Bronchial epithelial cell (primary cell): ENCODE measurements at regions not wholly inside any gene's neighbourhood (a gene's known extent, or its start where the extent isn't known, plus 50 kb on each side); places are given as distances from the start of the nearest gene placed in this dataset.
A peak's percentile ranks its signal among the peaks of the same experiment; 100 is the strongest.

Source experiments
- DNase-seq: peaks from one replicate; pipeline ENCODE4 v3.0.0-alpha.2; 2010; ENCODE audit warnings: low read depth
- FAIRE-seq: peaks from 2 replicates; lab custom pipeline; 2011; peaks lifted over from hg19 to GRCh38; lab: Jason Lieb, UNC
- H3K27me3 ChIP-seq: 2 replicates; pipeline ENCODE4 v1.5.1; 2011; ENCODE audit warnings: low read length; ENCODE audit not compliant: control insufficient read depth, insufficient read depth
- H3K36me3 ChIP-seq: 2 replicates; pipeline ENCODE4 v1.5.1; 2011; ENCODE audit warnings: low read length; ENCODE audit not compliant: control insufficient read depth, insufficient read depth
- H3K4me3 ChIP-seq: 2 replicates; pipeline ENCODE4 v1.5.1; 2011; ENCODE audit warnings: mild to moderate bottlenecking, low read depth, low read length, control low read depth
- TF ChIP-seq, protein P1 (sequence below): IDR thresholded peaks from 2 replicates; pipeline ENCODE4 v1.5.1; 2011; ENCODE audit warnings: mild to moderate bottlenecking, moderate library complexity, low read length, control low read depth, inconsistent platforms; ENCODE audit not compliant: insufficient read depth, severe bottlenecking

DNA sequence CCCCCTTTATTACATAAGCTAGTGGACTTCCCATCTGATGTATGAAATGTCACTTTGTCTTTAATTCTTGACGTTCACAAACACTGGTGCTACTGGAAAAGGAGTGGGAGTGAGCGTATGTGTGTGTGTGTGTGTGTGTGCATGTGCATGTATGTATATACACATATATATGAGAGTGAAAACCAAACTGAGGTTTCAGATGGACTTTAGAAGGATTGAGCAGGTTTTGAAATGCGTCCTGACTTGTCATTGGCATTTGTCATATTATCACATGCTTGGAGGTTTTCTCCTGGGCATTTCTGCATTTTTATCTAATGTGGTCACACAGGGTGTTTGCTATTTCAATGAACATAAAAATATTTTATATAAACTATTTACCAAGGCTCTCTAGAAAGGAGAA, 1085.9 kb downstream of the BCL11B start:
- FAIRE-seq (no peak), DNase-seq (peak; percentile 91)

DNA sequence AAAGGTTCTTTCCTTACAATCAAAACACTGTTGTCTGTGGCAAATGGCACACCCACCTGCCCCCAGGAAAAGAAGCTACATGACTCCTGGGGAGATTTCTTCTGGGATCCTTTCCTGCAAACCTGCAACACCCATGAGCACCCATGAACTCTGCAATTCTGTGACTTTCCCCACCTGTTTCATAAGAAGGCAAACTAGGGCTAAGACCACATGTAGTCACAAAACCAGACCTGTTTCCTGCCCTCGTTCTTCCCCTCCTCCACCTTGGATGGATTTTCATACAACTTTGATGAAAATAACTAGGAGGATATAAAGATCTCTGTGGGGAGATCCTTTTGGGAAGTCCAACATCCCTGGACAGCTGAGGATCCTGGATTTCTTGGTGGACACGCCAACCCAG, 1084.7 kb downstream of the BCL11B start:
- no peak for DNase-seq
- FAIRE-seq: no peak
- TF ChIP-seq, protein P1, sequence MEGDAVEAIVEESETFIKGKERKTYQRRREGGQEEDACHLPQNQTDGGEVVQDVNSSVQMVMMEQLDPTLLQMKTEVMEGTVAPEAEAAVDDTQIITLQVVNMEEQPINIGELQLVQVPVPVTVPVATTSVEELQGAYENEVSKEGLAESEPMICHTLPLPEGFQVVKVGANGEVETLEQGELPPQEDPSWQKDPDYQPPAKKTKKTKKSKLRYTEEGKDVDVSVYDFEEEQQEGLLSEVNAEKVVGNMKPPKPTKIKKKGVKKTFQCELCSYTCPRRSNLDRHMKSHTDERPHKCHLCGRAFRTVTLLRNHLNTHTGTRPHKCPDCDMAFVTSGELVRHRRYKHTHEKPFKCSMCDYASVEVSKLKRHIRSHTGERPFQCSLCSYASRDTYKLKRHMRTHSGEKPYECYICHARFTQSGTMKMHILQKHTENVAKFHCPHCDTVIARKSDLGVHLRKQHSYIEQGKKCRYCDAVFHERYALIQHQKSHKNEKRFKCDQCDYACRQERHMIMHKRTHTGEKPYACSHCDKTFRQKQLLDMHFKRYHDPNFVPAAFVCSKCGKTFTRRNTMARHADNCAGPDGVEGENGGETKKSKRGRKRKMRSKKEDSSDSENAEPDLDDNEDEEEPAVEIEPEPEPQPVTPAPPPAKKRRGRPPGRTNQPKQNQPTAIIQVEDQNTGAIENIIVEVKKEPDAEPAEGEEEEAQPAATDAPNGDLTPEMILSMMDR: no peak
- H3K36me3 ChIP-seq: no peaks in the 10 kb centered on the region
- H3K4me3 ChIP-seq: no peak overlapping the region
- H3K27me3 ChIP-seq: no peaks in the 10 kb centered on the region

More for the DNA sequence above, 1085.9 kb downstream of the BCL11B start:
- Histone ChIP-seq H3K27me3 (no peaks in the 10 kb centered on the region), H3K36me3 (no peaks in the 10 kb centered on the region), H3K4me3 (no peak overlapping the region)
- TF ChIP-seq, protein P1: no peak

DNA sequence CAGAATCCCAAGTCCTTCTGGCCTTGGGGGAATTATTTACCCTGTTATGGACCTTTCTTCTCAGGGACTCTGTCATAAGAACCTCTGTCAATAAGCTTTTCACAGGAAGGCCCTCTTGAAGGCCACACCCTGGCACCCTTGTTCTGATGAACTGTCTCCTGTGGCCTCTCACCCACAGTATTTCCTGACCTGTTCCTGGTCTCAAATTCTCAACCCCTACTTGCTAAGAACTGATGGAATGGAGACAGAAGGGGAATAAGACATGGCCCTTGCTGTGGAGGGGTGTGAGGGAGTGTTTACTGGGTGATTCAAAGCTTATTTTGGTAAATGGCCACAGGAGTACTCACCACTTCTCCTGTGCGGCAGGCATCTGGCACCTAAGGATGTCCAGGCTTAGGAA, 1082.9 kb downstream of the BCL11B start:
- DNase-seq (peak; percentile 32), FAIRE-seq (no peak)
- no peaks in the 10 kb centered on the region for H3K36me3 ChIP-seq
- H3K4me3 ChIP-seq: no peak overlapping the region
- H3K27me3 ChIP-seq: no peaks in the 10 kb centered on the region
- TF ChIP-seq, protein P1: no peak

DNA sequence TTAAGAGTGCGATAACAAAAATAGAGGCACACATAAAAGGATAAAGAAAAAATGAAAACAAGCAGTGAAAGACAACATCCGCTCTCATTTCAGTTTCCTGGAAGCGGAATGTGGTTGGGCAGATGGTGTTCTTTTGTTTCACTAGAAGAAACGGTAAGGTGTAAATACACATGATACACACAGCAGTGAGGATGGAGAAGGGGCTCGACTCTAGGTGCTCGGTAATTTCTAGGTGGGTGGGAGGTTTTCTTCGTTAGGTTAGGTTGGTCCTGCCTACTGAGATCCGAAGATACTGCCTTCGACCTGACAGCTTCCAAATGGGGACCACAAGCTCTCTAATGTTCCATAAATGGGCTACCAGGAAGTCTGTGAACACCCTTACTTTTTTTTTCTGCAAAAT, 1082.5 kb downstream of the BCL11B start:
- DNase-seq: no peak
- FAIRE-seq: no peak
- H3K36me3 ChIP-seq: no peaks in the 10 kb centered on the region
- TF ChIP-seq, protein P1: no peak
- H3K27me3 ChIP-seq: no peaks in the 10 kb centered on the region
- H3K4me3 ChIP-seq: no peak overlapping the region

DNA sequence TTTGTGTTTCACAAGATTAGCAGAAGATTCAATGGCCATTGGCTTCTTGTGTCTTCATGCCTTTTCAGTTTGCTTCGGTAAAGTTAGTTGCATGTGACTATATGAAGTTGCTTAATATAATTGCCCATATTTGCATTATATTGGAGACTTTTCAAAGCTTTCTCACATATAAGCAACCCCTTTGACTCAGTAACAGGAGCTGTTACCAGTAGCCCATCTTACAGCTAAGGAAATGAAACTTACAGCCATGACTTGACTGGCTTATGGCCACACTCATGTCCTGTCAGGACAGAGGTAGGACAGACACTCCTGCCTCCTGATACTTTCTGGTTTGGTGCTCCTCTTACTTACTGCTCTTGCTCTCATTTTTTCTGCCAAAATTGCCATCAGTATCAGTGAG, 1082.1 kb downstream of the BCL11B start:
- H3K4me3 ChIP-seq: no peak overlapping the region
- DNase-seq: no peak
- TF ChIP-seq, protein P1: no peak
- H3K27me3 ChIP-seq: no peaks in the 10 kb centered on the region
- no peak for FAIRE-seq
- H3K36me3 ChIP-seq: no peaks in the 10 kb centered on the region

DNA sequence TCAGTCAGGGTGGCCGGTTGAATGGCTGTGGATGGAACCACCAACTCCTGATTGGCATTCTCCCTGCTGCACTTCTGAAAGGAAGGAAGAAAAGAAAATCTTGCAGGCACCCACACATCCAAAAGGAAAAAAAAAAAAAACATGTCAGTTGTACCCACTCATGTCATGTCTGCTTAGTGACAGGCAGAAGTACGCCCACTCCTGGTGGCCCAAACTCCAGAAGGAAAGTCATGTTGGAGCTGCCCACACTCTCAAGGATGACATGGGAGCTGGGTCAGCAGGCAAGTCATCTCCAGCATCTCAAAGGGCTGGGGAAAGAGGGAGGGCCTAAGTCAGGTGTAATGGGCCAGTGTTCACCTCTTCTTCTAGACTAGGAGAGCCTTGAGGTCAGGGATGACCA, 1079.1 kb downstream of the BCL11B start:
- DNase-seq: no peak
- peak; percentile 7 for FAIRE-seq
- H3K4me3 ChIP-seq: no peak overlapping the region
- H3K27me3 ChIP-seq: no peaks in the 10 kb centered on the region
- TF ChIP-seq, protein P1: no peak
- no peaks in the 10 kb centered on the region for H3K36me3 ChIP-seq
